Thoracic aorta (tissue), 2 donors: ENCODE measurements at regions not wholly inside any gene's neighbourhood (a gene's known extent, or its start where the extent isn't known, plus 50 kb on each side); places are given as distances from the start of the nearest gene placed in this dataset.

Experiments used
- ATAC-seq: fragments of 150-250 bp; one replicate; pipeline ENCODE4 v1.8.0; 2017; ENCODE audit warnings: low read depth; ENCODE audit not compliant: insufficient number of reproducible peaks, low FRiP score
- DNase-seq: peaks from one replicate; pipeline ENCODE4 v3.0.0-alpha.2; 2020; ENCODE audit warnings: low spot score
- H3K27ac ChIP-seq, 2 donors: fragments of 200-600 bp; sonication (generic); 1 replicate in 1 of 2; 2 replicates in 1 of 2; pipeline ENCODE4 v1.5.1; 2016; ENCODE audit warnings: mild to moderate bottlenecking in 2 of 2, moderate library complexity in 2 of 2
- H3K27me3 ChIP-seq: fragments of 200-600 bp; sonication (generic); replicated peaks from 2 replicates; pipeline ENCODE4 v1.6.0; 2016; ENCODE audit warnings: mild to moderate bottlenecking; ENCODE audit not compliant: insufficient read depth
- H3K36me3 ChIP-seq: fragments of 200-600 bp; sonication (generic); one replicate; pipeline ENCODE4 v1.5.1; 2016
- H3K4me1 ChIP-seq, 2 donors: fragments of 200-600 bp; sonication (generic); 1 replicate in 1 of 2; 2 replicates in 1 of 2; pipeline versions ENCODE4 v1.5.1 to v1.6.0; 2016; ENCODE audit warnings: low read depth in 2 of 2, mild to moderate bottlenecking in 1 of 2; ENCODE audit not compliant: control insufficient read depth in 1 of 2
- H3K4me3 ChIP-seq: fragments of 200-600 bp; sonication (generic); 2 replicates; pipeline ENCODE4 v1.5.1; 2016; ENCODE audit warnings: mild to moderate bottlenecking
- H3K9me3 ChIP-seq: fragments of 200-600 bp; sonication (generic); 2 replicates; pipeline ENCODE4 v1.5.1; 2016
- TF ChIP-seq, protein P1 (sequence below): fragments of 200-600 bp; sonication (generic); IDR thresholded peaks from one replicate; pipeline ENCODE4 v1.5.1; 2019; ENCODE audit warnings: antibody characterized with exemption

GRCh38 chr4:137333031-137333430, 199.3 kb downstream of the PCDH18 start:
- H3K27ac ChIP-seq = no peak overlapping the region
- TF ChIP-seq, protein P1, sequence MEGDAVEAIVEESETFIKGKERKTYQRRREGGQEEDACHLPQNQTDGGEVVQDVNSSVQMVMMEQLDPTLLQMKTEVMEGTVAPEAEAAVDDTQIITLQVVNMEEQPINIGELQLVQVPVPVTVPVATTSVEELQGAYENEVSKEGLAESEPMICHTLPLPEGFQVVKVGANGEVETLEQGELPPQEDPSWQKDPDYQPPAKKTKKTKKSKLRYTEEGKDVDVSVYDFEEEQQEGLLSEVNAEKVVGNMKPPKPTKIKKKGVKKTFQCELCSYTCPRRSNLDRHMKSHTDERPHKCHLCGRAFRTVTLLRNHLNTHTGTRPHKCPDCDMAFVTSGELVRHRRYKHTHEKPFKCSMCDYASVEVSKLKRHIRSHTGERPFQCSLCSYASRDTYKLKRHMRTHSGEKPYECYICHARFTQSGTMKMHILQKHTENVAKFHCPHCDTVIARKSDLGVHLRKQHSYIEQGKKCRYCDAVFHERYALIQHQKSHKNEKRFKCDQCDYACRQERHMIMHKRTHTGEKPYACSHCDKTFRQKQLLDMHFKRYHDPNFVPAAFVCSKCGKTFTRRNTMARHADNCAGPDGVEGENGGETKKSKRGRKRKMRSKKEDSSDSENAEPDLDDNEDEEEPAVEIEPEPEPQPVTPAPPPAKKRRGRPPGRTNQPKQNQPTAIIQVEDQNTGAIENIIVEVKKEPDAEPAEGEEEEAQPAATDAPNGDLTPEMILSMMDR = no peak

GRCh38 chr4:137312257-137312656, 220.0 kb downstream of the PCDH18 start:
- ATAC-seq = no peak
- TF ChIP-seq, protein P1 = no peak

More at GRCh38 chr4:137333031-137333430, 199.3 kb downstream of the PCDH18 start:
- Histone ChIP-seq H3K36me3 (no peaks in the 10 kb centered on the region), H3K4me3 (no peak overlapping the region), H3K9me3 (no peaks in the 10 kb centered on the region), H3K4me1 (no peaks in the 10 kb centered on the region), H3K27me3 (no peaks in the 10 kb centered on the region)
- DNase-seq (no peak), ATAC-seq (no peak)

DNA sequence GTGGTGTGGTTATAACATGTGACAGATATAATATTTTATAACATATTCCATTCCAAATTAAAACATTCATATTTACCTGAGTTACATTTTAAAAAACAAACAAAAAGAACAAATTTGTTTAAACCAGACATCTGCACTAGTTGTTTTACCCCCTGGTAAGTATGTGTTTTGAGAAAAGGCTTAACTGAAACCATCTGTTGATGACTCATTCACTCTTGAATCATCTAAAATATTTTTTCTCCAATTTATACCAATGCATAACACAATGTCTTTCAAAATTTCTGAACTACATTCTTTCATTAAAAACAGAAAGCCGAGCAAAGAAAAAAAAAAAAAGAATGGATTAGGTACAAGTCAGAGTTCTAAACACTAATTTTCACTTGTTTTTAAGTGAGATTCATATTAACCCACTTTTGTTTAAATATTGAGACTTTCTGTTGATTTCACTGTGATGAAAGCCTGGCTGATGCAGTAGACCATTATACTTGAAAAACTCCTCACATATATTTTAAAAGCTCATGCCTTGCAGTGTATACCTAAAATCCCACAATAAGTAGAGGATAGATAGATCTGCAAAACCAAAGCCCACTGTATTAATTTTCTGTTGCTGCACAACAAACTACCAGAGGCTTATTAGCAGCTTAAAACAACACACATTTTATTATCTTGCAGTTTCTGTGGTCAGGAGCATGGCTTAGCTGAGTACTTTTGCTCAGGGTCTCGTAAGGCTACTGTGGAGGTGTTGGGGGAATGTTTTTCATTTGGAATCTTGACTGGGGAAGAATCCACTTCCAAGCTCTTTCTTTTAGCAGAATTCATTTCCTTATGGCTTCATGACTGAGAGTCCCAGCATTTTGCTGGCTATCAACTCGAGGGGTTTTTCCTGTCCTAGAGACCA, 221.5 kb downstream of the PCDH18 start:
- DNase-seq = no peak
- H3K27me3 ChIP-seq = no peaks in the 10 kb centered on the region
- peaks cover 13 to 39% of the 10 kb centered on the region in 2 donors for H3K4me1 ChIP-seq
- H3K36me3 ChIP-seq = no peaks in the 10 kb centered on the region
- H3K9me3 ChIP-seq = no peaks in the 10 kb centered on the region
- H3K4me3 ChIP-seq = no peak overlapping the region
- TF ChIP-seq, protein P1 = no peak
- peak; percentile 74 for ATAC-seq
- peak overlapping the region in 1 of 2 donors; percentile 42 for H3K27ac ChIP-seq

More at GRCh38 chr4:137312257-137312656, 220.0 kb downstream of the PCDH18 start:
- H3K4me3 ChIP-seq = no peak overlapping the region
- H3K36me3 ChIP-seq = no peaks in the 10 kb centered on the region
- H3K4me1 ChIP-seq = peaks cover 11 to 28% of the 10 kb centered on the region in 2 donors
- no peaks in the 10 kb centered on the region for H3K27me3 ChIP-seq
- no peak for DNase-seq
- no peaks in the 10 kb centered on the region for H3K9me3 ChIP-seq
- no peak overlapping the region for H3K27ac ChIP-seq

DNA sequence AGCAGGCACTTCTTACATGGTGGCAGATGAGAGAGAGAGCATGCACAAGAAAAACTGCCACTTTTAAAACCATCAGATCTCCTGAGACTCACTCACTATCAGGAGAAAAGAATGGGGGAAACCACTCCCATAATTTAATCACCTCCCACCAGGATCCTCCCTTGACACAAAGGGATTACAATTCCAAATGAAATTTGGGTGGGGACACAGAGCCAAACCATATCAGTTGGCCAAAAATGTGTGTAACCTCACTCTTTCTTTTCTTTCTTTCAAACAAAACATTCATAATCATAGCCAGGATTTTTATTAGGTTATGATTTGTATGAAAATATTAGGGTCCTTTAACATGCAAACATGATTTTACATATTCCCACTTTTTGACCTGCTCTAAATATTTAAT, 222.1 kb downstream of the PCDH18 start:
- Histone ChIP-seq H3K4me3 (no peak overlapping the region), H3K27ac (peak overlapping the region in 1 of 2 donors; percentile 42), H3K27me3 (no peaks in the 10 kb centered on the region), H3K4me1 (peaks cover 13 to 39% of the 10 kb centered on the region in 2 donors), H3K9me3 (no peaks in the 10 kb centered on the region), H3K36me3 (no peaks in the 10 kb centered on the region)
- ATAC-seq = no peak
- TF ChIP-seq, protein P1 = no peak
- DNase-seq = no peak

GRCh38 chr4:137309424-137309823, 222.9 kb downstream of the PCDH18 start:
- ATAC-seq (no peak), DNase-seq (no peak)
- no peak overlapping the region for H3K27ac ChIP-seq
- no peaks in the 10 kb centered on the region for H3K36me3 ChIP-seq
- no peak overlapping the region for H3K4me3 ChIP-seq
- TF ChIP-seq, protein P1 = no peak
- H3K27me3 ChIP-seq = no peaks in the 10 kb centered on the region
- peaks cover 13 to 39% of the 10 kb centered on the region in 2 donors for H3K4me1 ChIP-seq
- H3K9me3 ChIP-seq = no peaks in the 10 kb centered on the region
